Keratinocyte (primary cell): ENCODE measurements at regions not wholly inside any gene's neighbourhood (a gene's known extent, or its start where the extent isn't known, plus 50 kb on each side); places are given as distances from the start of the nearest gene placed in this dataset.

Experiments used
- DNase-seq: peaks from one replicate; pipeline ENCODE4 v3.0.0-alpha.2; 2011; ENCODE audit warnings: low read depth, missing footprints, low spot score
- FAIRE-seq: peaks from 2 replicates; lab custom pipeline; 2011; peaks lifted over from hg19 to GRCh38; lab: Jason Lieb, UNC
- H2AFZ ChIP-seq: 2 replicates; pipeline ENCODE4 v1.6.0; 2012; ENCODE audit warnings: low read length, control low read depth, inconsistent platforms; ENCODE audit not compliant: control insufficient read depth
- H3K27ac ChIP-seq: 2 replicates; pipeline ENCODE4 v1.5.1; 2011; ENCODE audit warnings: low read length; ENCODE audit not compliant: control insufficient read depth, insufficient read depth
- H3K27me3 ChIP-seq: 3 replicates; pipeline ENCODE4 v1.6.0; 2011; ENCODE audit warnings: low read length; ENCODE audit not compliant: control insufficient read depth, insufficient read depth; ENCODE audit errors: extremely low read depth
- H3K36me3 ChIP-seq, 2 experiments: 2 replicates in 1 of 2; 3 replicates in 1 of 2; pipeline ENCODE4 v1.5.1; 2011; ENCODE audit warnings: low read length in 2 of 2, mild to moderate bottlenecking in 1 of 2; ENCODE audit not compliant: control insufficient read depth in 2 of 2, insufficient read depth in 2 of 2; ENCODE audit errors: extremely low read depth in 1 of 2
- H3K4me1 ChIP-seq: 3 replicates; pipeline ENCODE4 v1.5.1; 2011; ENCODE audit warnings: low read length; ENCODE audit not compliant: control insufficient read depth, insufficient read depth; ENCODE audit errors: extremely low read depth
- H3K4me2 ChIP-seq: 3 replicates; pipeline ENCODE4 v1.6.0; 2011; ENCODE audit warnings: low read depth, low read length; ENCODE audit not compliant: control insufficient read depth, insufficient read depth; ENCODE audit errors: extremely low read depth
- H3K4me3 ChIP-seq, 3 experiments: fragments of 200-600 bp in 1 of 3; sonication (generic) in 1 of 3; 2 replicates in 2 of 3; 3 replicates in 1 of 3; pipeline ENCODE4 v1.5.1; 2011 to 2016; ENCODE audit warnings: low read length in 3 of 3, mild to moderate bottlenecking in 3 of 3, control low read depth in 2 of 3, inconsistent platforms in 1 of 3, low read depth in 1 of 3, mixed read lengths in 1 of 3, mixed run types in 1 of 3, moderate library complexity in 1 of 3; ENCODE audit not compliant: control insufficient read depth in 2 of 3, insufficient read depth in 2 of 3; ENCODE audit errors: extremely low read depth in 1 of 3
- H3K79me2 ChIP-seq: 2 replicates; pipeline ENCODE4 v1.6.0; 2012; ENCODE audit warnings: low read length; ENCODE audit not compliant: control insufficient read depth, insufficient read depth
- H3K9ac ChIP-seq: 3 replicates; pipeline ENCODE4 v1.6.0; 2011; ENCODE audit warnings: low read length; ENCODE audit not compliant: control insufficient read depth, insufficient read depth; ENCODE audit errors: extremely low read depth
- H3K9me1 ChIP-seq: 3 replicates; pipeline ENCODE4 v1.6.0; 2011; ENCODE audit warnings: low read length; ENCODE audit not compliant: control insufficient read depth, insufficient read depth; ENCODE audit errors: extremely low read depth
- H3K9me3 ChIP-seq: 2 replicates; pipeline ENCODE4 v1.5.1; 2012; ENCODE audit warnings: low read depth, low read length; ENCODE audit not compliant: control insufficient read depth
- H4K20me1 ChIP-seq: 3 replicates; pipeline ENCODE4 v1.6.0; 2011; ENCODE audit warnings: low read length; ENCODE audit not compliant: control insufficient read depth, insufficient read depth; ENCODE audit errors: extremely low read depth
- EZH2 ChIP-seq: IDR thresholded peaks from one replicate; pipeline ENCODE4 v1.6.1; 2012; ENCODE audit warnings: inconsistent platforms, mild to moderate bottlenecking, low read length, moderate library complexity
- dilution Hi-C: fragments of 300-500 bp; cut with MboI; formaldehyde crosslinking; loops from one replicate; pipeline ENCODE4 v1.7.0; 2020; ENCODE audit warnings: low sequenced_read_pairs; ENCODE audit not compliant: extremely low pct_ligation_motif_present
- TF ChIP-seq, protein P1 (sequence below), 3 experiments: IDR thresholded peaks in 1 of 3; conservative IDR thresholded peaks in 1 of 3; optimal IDR thresholded peaks in 1 of 3; 2 replicates in 2 of 3; 3 replicates in 1 of 3; pipeline versions ENCODE3 to v1.5.1; 2011; ENCODE audit warnings: low read length in 3 of 3, mild to moderate bottlenecking in 3 of 3, moderate library complexity in 2 of 3, control low read depth in 1 of 3, inconsistent platforms in 1 of 3; ENCODE audit not compliant: insufficient read depth in 2 of 3; ENCODE audit errors: extremely low read depth in 1 of 3

GRCh38 chr6:121619013-121619412 lies 183.6 kb downstream of the GJA1 start:
- Histone ChIP-seq H3K4me3 (no peak overlapping the region), H3K4me1 (no peaks in the 10 kb centered on the region), H2AFZ (no peak overlapping the region), H3K27ac (no peak overlapping the region), H3K9ac (no peak overlapping the region), H3K9me3 (no peaks in the 10 kb centered on the region), H3K79me2 (no peaks in the 10 kb centered on the region), H3K4me2 (no peak overlapping the region), H3K36me3 (no peaks in the 10 kb centered on the region), H3K27me3 (no peaks in the 10 kb centered on the region), H3K9me1 (no peaks in the 10 kb centered on the region), H4K20me1 (no peaks in the 10 kb centered on the region)
- TF ChIP-seq EZH2, result no peak
- TF ChIP-seq, protein P1, sequence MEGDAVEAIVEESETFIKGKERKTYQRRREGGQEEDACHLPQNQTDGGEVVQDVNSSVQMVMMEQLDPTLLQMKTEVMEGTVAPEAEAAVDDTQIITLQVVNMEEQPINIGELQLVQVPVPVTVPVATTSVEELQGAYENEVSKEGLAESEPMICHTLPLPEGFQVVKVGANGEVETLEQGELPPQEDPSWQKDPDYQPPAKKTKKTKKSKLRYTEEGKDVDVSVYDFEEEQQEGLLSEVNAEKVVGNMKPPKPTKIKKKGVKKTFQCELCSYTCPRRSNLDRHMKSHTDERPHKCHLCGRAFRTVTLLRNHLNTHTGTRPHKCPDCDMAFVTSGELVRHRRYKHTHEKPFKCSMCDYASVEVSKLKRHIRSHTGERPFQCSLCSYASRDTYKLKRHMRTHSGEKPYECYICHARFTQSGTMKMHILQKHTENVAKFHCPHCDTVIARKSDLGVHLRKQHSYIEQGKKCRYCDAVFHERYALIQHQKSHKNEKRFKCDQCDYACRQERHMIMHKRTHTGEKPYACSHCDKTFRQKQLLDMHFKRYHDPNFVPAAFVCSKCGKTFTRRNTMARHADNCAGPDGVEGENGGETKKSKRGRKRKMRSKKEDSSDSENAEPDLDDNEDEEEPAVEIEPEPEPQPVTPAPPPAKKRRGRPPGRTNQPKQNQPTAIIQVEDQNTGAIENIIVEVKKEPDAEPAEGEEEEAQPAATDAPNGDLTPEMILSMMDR (optimal IDR thresholded peaks at IDR 0.05 in 1 of 3, IDR thresholded peaks at IDR 0.05 in 1 of 3, conservative IDR thresholded peaks at IDR 0.05 in 1 of 3; ENCODE audit: extremely low read depth in 1 of 3, insufficient read depth in 2 of 3, low read length in 3 of 3), result no peak
- FAIRE-seq, result no peak
- DNase-seq, result no peak
- dilution Hi-C loops, result no loop called here

DNA sequence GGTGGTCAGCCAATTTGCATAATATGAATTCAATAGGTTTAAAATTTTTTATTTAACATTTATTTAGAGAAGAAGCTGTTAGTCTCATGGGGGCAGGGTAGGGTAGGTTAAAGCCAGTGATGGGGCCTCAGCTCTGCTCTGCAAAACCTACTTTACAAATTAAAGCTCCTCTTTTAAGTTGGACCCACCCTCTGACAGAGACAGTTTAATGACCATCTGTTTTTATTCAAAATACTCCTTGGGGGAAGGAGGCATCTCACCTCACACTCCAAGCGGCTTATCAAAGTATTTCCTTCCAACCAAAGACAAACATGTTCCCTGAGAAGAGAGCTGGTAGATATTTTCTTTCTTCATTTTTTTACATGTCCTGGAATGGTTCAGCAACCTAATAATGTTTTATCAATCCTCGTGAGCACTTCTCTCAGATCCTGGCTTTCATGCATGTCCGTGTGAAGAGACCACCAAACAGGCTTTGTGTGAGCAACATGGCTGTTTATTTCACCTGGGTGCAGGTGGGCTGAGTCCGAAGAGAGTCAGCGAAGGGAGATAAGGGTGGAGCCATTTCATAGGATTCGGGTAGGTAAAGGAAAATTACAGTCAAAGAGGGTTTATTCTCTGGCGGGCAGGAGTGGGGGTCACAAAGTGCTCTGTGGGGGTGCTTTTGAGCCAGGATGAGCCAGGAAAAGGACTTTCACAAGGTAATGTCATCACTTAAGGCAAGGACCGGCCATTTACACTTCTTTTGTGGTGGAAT lies 184.7 kb downstream of the GJA1 start:
- H3K9me3 ChIP-seq, result no peaks in the 10 kb centered on the region
- no peak overlapping the region for H3K9ac ChIP-seq
- H2AFZ ChIP-seq, result no peak overlapping the region
- no peaks in the 10 kb centered on the region for H3K36me3 ChIP-seq
- no peak overlapping the region for H3K4me3 ChIP-seq
- DNase-seq, result no peak
- no peaks in the 10 kb centered on the region for H4K20me1 ChIP-seq
- dilution Hi-C loops, result no loop called here
- H3K4me2 ChIP-seq, result no peak overlapping the region
- H3K27ac ChIP-seq, result no peak overlapping the region
- TF ChIP-seq, protein P1 (optimal IDR thresholded peaks at IDR 0.05 in 1 of 3, IDR thresholded peaks at IDR 0.05 in 1 of 3, conservative IDR thresholded peaks at IDR 0.05 in 1 of 3; ENCODE audit: extremely low read depth in 1 of 3, insufficient read depth in 2 of 3, low read length in 3 of 3), result no peak
- no peak for TF ChIP-seq EZH2
- no peaks in the 10 kb centered on the region for H3K27me3 ChIP-seq
- no peaks in the 10 kb centered on the region for H3K9me1 ChIP-seq
- no peaks in the 10 kb centered on the region for H3K79me2 ChIP-seq
- FAIRE-seq, result no peak
- H3K4me1 ChIP-seq, result no peaks in the 10 kb centered on the region
